Hematopoietic multipotent progenitor cell treated with erythropoietin and hydrocortisone succinate and interleukin-3 and kit ligand, for 8 days (in vitro differentiated cells): ENCODE measurements at regions not wholly inside any gene's neighbourhood (a gene's known extent, or its start where the extent isn't known, plus 50 kb on each side); places are given as distances from the start of the nearest gene placed in this dataset.
"Not testable (repeated sequence)": the region's sequence is repeated elsewhere in the genome, so short reads cannot be mapped to it uniquely, and the experiment has no call there.

Source experiments
- DNase-seq: peaks from one replicate; pipeline ENCODE4 v3.0.0-alpha.2; 2015

GRCh38 chr21:17679002-17679600 is 66.4 kb upstream of the BTG3 start:
- DNase-seq = peak; percentile 73

GRCh38 chr21:17676930-17677329 is 64.2 kb upstream of the BTG3 start:
- not testable (repeated sequence) for DNase-seq

GRCh38 chr21:17674106-17674505 is 61.4 kb upstream of the BTG3 start:
- no peak for DNase-seq

GRCh38 chr21:17673261-17674020 is 60.7 kb upstream of the BTG3 start:
- DNase-seq = no peak

- no peak for DNase-seq
Measured at GRCh38 chr21:17671733-17672132, 59.0 kb upstream of the BTG3 start.

GRCh38 chr21:17668479-17669140 is 55.9 kb upstream of the BTG3 start:
- DNase-seq = no peak

GRCh38 chr21:17667256-17667655 is 54.6 kb upstream of the BTG3 start:
- DNase-seq = no peak
